GM23338 (cell line): ENCODE measurements at regions not wholly inside any gene's neighbourhood (a gene's known extent, or its start where the extent isn't known, plus 50 kb on each side); places are given as distances from the start of the nearest gene placed in this dataset.

ENCODE experiments used
- ATAC-seq: fragments of 200-7000 bp; cut with Tn5 transposase; 3 replicates; pipeline ENCODE4 v1.9.1; 2020
- DNase-seq: peaks from one replicate; pipeline ENCODE4 v3.0.0-alpha.2; 2015; ENCODE audit warnings: low spot score
- H2AFZ ChIP-seq: fragments of 200-600 bp; sonication (generic); 2 replicates; pipeline ENCODE4 v1.8.0; 2016; ENCODE audit warnings: antibody characterized with exemption, mild to moderate bottlenecking, moderate library complexity
- H3F3A ChIP-seq: fragments of 200-600 bp; sonication (generic); replicated peaks from 2 replicates; pipeline ENCODE4 v1.8.0; 2017; ENCODE audit warnings: antibody characterized with exemption, mixed run types, low read depth
- H3K27ac ChIP-seq: fragments of 200-600 bp; sonication (generic); 2 replicates; pipeline ENCODE4 v1.6.1; 2016; ENCODE audit warnings: low read depth
- H3K27me3 ChIP-seq: fragments of 200-600 bp; sonication (generic); 2 replicates; pipeline ENCODE4 v1.8.0; 2016; ENCODE audit warnings: mild to moderate bottlenecking, mixed run types, moderate library complexity; ENCODE audit not compliant: insufficient read depth
- H3K36me3 ChIP-seq: fragments of 200-600 bp; sonication (generic); 2 replicates; pipeline ENCODE4 v1.8.0; 2016; ENCODE audit warnings: mild to moderate bottlenecking; ENCODE audit not compliant: insufficient read depth
- H3K4me1 ChIP-seq: fragments of 200-600 bp; sonication (generic); 2 replicates; pipeline ENCODE4 v1.8.0; 2016; ENCODE audit warnings: mild to moderate bottlenecking, moderate library complexity; ENCODE audit not compliant: insufficient read depth
- H3K4me2 ChIP-seq: fragments of 200-600 bp; sonication (generic); 2 replicates; pipeline ENCODE4 v1.7.1; 2017; ENCODE audit warnings: mixed run types
- H3K4me3 ChIP-seq: fragments of 200-600 bp; sonication (generic); 2 replicates; pipeline ENCODE4 v1.6.1; 2016; ENCODE audit warnings: mixed run types
- H3K79me2 ChIP-seq: fragments of 200-600 bp; sonication (generic); replicated peaks from 2 replicates; pipeline ENCODE4 v1.8.0; 2017; ENCODE audit warnings: mild to moderate bottlenecking; ENCODE audit not compliant: insufficient read depth
- H3K9me2 ChIP-seq: fragments of 200-600 bp; sonication (generic); 2 replicates; pipeline ENCODE4 v1.8.0; 2017; ENCODE audit not compliant: insufficient read depth
- H4K20me1 ChIP-seq: fragments of 200-600 bp; sonication (generic); replicated peaks from 2 replicates; pipeline ENCODE4 v1.8.0; 2017; ENCODE audit warnings: mild to moderate bottlenecking; ENCODE audit not compliant: insufficient read depth
- H3K27ac Mint-ChIP-seq: 2 replicates; pipeline ENCODE4 v1.8.0; 2020; ENCODE audit warnings: inconsistent platforms, mild to moderate bottlenecking, moderate library complexity, mixed read lengths
- H3K27me3 Mint-ChIP-seq: 3 replicates; pipeline ENCODE4 v1.8.0; 2022; ENCODE audit warnings: low read depth, mild to moderate bottlenecking, moderate library complexity, mixed read lengths, inconsistent platforms; ENCODE audit not compliant: insufficient read depth, poor library complexity
- H3K36me3 Mint-ChIP-seq: 3 replicates; pipeline ENCODE4 v1.8.0; 2021; ENCODE audit warnings: low read depth, mild to moderate bottlenecking, inconsistent platforms, moderate library complexity, mixed read lengths
- H3K4me1 Mint-ChIP-seq: 3 replicates; pipeline ENCODE4 v1.8.0; 2020; ENCODE audit warnings: mild to moderate bottlenecking, inconsistent platforms, mixed read lengths
- H3K4me3 Mint-ChIP-seq: 3 replicates; pipeline ENCODE4 v1.8.0; 2021; ENCODE audit warnings: moderate library complexity, mild to moderate bottlenecking, inconsistent platforms, mixed read lengths
- H3K9me3 Mint-ChIP-seq: 3 replicates; pipeline ENCODE4 v1.8.0; 2020; ENCODE audit warnings: moderate library complexity, mild to moderate bottlenecking, inconsistent platforms, mixed read lengths
- CREB1 ChIP-seq: fragments of 250-450 bp; sonication (Bioruptor Pico); IDR thresholded peaks from 2 replicates; pipeline ENCODE4 v1.5.0; 2020; ENCODE audit warnings: low read depth, mild to moderate bottlenecking, moderate library complexity
- EZH2 ChIP-seq: fragments of 200-600 bp; sonication (generic); IDR thresholded peaks from one replicate; pipeline ENCODE4 v1.8.0; 2017; ENCODE audit warnings: antibody characterized with exemption, mild to moderate bottlenecking, low read depth; ENCODE audit not compliant: unreplicated experiment
- EZH2phosphoT487 ChIP-seq: fragments of 200-600 bp; sonication (generic); IDR thresholded peaks from one replicate; pipeline ENCODE4 v1.8.1; 2018; ENCODE audit warnings: antibody characterized with exemption; ENCODE audit not compliant: unreplicated experiment
- JUNB ChIP-seq: IDR thresholded peaks from one replicate; pipeline ENCODE4 v1.6.1; 2016; ENCODE audit warnings: antibody characterized with exemption; ENCODE audit not compliant: unreplicated experiment
- NANOG ChIP-seq: IDR thresholded peaks from 2 replicates; pipeline ENCODE4 v1.6.1; 2016; ENCODE audit warnings: antibody characterized with exemption, borderline replicate concordance
- POLR2AphosphoS5 ChIP-seq: IDR thresholded peaks from 2 replicates; pipeline ENCODE4 v1.6.1; 2016; ENCODE audit warnings: antibody characterized with exemption, low read depth
- STAT1 ChIP-seq: IDR thresholded peaks from one replicate; pipeline ENCODE4 v1.6.1; 2016; ENCODE audit warnings: antibody characterized with exemption; ENCODE audit not compliant: unreplicated experiment
- ZNF114 ChIP-seq: fragments of 250-450 bp; sonication (Bioruptor Pico); IDR thresholded peaks from 2 replicates; pipeline ENCODE4 v1.5.0; 2020; ENCODE audit warnings: mild to moderate bottlenecking, moderate library complexity
- ZNF331 ChIP-seq: fragments of 250-450 bp; sonication (Bioruptor Pico); IDR thresholded peaks from 2 replicates; pipeline ENCODE4 v1.5.0; 2020; ENCODE audit warnings: low read depth, mild to moderate bottlenecking, moderate library complexity
- ZNF462 ChIP-seq: fragments of 250-450 bp; sonication (Bioruptor Pico); IDR thresholded peaks from 2 replicates; pipeline ENCODE4 v1.5.0; 2020; ENCODE audit warnings: mild to moderate bottlenecking, moderate library complexity
- TF ChIP-seq, protein P1 (sequence below), 2 experiments: fragments of 200-600 bp in 1 of 2; sonication (generic) in 1 of 2; conservative IDR thresholded peaks; 2 replicates each; pipeline versions ENCODE4 v1.5.1 to v1.6.1; 2016 to 2017; ENCODE audit warnings: antibody characterized with exemption in 2 of 2, low read depth in 2 of 2, mild to moderate bottlenecking in 2 of 2, moderate library complexity in 1 of 2
- TF ChIP-seq, protein P2 (sequence below): IDR thresholded peaks from one replicate; pipeline ENCODE4 v1.6.1; 2018; ENCODE audit warnings: antibody characterized with exemption; ENCODE audit not compliant: unreplicated experiment
- TF ChIP-seq, protein P3 (sequence below): IDR thresholded peaks from 2 replicates; pipeline ENCODE4 v1.6.1; 2016; ENCODE audit warnings: antibody characterized with exemption

DNA sequence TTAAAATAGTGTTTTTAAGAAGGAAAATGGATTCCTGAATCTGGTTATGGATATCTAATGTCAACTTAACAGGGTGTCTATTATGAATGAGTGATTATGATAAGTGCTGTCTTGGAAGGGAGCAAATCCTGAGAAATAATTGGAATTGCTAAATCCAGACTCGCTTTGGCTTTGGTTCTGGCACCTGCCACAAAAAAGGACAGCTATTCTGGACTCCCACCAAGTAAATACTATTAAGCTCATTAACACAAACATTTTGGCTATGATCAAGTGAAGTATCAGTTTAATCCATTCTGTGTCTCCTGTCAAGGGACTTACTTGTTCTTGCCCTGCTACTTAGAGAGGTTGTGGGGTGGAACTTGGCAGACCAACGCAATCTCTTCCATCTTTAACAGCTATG, 403.7 kb downstream of the CENPC start:
- no peaks in the 10 kb centered on the region for H4K20me1 ChIP-seq
- TF ChIP-seq CREB1 (CRISPR knock-in tag) (no peak), STAT1 (no peak), EZH2 (no peak), EZH2phosphoT487 (no peak), ZNF331 (no peak), ZNF114 (CRISPR knock-in tag) (no peak), NANOG (no peak), ZNF462 (CRISPR knock-in tag) (no peak), JUNB (no peak), POLR2AphosphoS5 (no peak)
- TF ChIP-seq, protein P1, sequence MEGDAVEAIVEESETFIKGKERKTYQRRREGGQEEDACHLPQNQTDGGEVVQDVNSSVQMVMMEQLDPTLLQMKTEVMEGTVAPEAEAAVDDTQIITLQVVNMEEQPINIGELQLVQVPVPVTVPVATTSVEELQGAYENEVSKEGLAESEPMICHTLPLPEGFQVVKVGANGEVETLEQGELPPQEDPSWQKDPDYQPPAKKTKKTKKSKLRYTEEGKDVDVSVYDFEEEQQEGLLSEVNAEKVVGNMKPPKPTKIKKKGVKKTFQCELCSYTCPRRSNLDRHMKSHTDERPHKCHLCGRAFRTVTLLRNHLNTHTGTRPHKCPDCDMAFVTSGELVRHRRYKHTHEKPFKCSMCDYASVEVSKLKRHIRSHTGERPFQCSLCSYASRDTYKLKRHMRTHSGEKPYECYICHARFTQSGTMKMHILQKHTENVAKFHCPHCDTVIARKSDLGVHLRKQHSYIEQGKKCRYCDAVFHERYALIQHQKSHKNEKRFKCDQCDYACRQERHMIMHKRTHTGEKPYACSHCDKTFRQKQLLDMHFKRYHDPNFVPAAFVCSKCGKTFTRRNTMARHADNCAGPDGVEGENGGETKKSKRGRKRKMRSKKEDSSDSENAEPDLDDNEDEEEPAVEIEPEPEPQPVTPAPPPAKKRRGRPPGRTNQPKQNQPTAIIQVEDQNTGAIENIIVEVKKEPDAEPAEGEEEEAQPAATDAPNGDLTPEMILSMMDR (conservative IDR thresholded peaks at IDR 0.05; ENCODE audit: low read depth in 2 of 2): no peak
- TF ChIP-seq, protein P2, sequence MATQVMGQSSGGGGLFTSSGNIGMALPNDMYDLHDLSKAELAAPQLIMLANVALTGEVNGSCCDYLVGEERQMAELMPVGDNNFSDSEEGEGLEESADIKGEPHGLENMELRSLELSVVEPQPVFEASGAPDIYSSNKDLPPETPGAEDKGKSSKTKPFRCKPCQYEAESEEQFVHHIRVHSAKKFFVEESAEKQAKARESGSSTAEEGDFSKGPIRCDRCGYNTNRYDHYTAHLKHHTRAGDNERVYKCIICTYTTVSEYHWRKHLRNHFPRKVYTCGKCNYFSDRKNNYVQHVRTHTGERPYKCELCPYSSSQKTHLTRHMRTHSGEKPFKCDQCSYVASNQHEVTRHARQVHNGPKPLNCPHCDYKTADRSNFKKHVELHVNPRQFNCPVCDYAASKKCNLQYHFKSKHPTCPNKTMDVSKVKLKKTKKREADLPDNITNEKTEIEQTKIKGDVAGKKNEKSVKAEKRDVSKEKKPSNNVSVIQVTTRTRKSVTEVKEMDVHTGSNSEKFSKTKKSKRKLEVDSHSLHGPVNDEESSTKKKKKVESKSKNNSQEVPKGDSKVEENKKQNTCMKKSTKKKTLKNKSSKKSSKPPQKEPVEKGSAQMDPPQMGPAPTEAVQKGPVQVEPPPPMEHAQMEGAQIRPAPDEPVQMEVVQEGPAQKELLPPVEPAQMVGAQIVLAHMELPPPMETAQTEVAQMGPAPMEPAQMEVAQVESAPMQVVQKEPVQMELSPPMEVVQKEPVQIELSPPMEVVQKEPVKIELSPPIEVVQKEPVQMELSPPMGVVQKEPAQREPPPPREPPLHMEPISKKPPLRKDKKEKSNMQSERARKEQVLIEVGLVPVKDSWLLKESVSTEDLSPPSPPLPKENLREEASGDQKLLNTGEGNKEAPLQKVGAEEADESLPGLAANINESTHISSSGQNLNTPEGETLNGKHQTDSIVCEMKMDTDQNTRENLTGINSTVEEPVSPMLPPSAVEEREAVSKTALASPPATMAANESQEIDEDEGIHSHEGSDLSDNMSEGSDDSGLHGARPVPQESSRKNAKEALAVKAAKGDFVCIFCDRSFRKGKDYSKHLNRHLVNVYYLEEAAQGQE: no peak
- TF ChIP-seq, protein P3, sequence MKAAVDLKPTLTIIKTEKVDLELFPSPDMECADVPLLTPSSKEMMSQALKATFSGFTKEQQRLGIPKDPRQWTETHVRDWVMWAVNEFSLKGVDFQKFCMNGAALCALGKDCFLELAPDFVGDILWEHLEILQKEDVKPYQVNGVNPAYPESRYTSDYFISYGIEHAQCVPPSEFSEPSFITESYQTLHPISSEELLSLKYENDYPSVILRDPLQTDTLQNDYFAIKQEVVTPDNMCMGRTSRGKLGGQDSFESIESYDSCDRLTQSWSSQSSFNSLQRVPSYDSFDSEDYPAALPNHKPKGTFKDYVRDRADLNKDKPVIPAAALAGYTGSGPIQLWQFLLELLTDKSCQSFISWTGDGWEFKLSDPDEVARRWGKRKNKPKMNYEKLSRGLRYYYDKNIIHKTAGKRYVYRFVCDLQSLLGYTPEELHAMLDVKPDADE: no peak
- Mint-ChIP-seq H3K4me3 (no peak overlapping the region), H3K27ac (no peak overlapping the region), H3K9me3 (no peaks in the 10 kb centered on the region), H3K36me3 (no peaks in the 10 kb centered on the region), H3K27me3 (no peaks in the 10 kb centered on the region), H3K4me1 (no peaks in the 10 kb centered on the region)
- H3K27me3 ChIP-seq: no peaks in the 10 kb centered on the region
- no peaks in the 10 kb centered on the region for H3K9me2 ChIP-seq
- H3K4me2 ChIP-seq: no peak overlapping the region
- DNase-seq (no peak), ATAC-seq (no peak)
- no peaks in the 10 kb centered on the region for H3F3A ChIP-seq
- no peak overlapping the region for H3K27ac ChIP-seq
- H3K4me1 ChIP-seq: no peaks in the 10 kb centered on the region
- no peaks in the 10 kb centered on the region for H3K36me3 ChIP-seq
- no peaks in the 10 kb centered on the region for H3K79me2 ChIP-seq
- H3K4me3 ChIP-seq: no peak overlapping the region
- H2AFZ ChIP-seq: no peak overlapping the region
